ENCODE measurements at regions not wholly inside any gene's neighbourhood (a gene's known extent, or its start where the extent isn't known, plus 50 kb on each side); places are given as distances from the start of the nearest gene placed in this dataset.
"Not testable (repeated sequence)": the region's sequence is repeated elsewhere in the genome, so short reads cannot be mapped to it uniquely, and the experiment has no call there.

- TF ChIP-seq NR3C1 (IDR thresholded peaks at IDR 0.05); CTCF (IDR thresholded peaks at IDR 0.05); EP300 (IDR thresholded peaks at IDR 0.05); RAD21 (conservative IDR thresholded peaks at IDR 0.05 in 1 of 2, IDR thresholded peaks at IDR 0.05 in 1 of 2); PBX3 (IDR thresholded peaks at IDR 0.05): not testable (repeated sequence)
Observed at GRCh38 chr4:159939681-159940080, 836.8 kb downstream of the RAPGEF2 start.
